NCI-H2196 treated with DMSO at 0.1 percent for 48 hours (cell line): ENCODE measurements at regions not wholly inside any gene's neighbourhood (a gene's known extent, or its start where the extent isn't known, plus 50 kb on each side); places are given as distances from the start of the nearest gene placed in this dataset.

ENCODE experiments used
- DNase-seq: peaks from one replicate; lab custom pipeline; 2025; ENCODE audit not compliant: unreplicated experiment; lab: John Stamatoyannopoulos, UW

DNA sequence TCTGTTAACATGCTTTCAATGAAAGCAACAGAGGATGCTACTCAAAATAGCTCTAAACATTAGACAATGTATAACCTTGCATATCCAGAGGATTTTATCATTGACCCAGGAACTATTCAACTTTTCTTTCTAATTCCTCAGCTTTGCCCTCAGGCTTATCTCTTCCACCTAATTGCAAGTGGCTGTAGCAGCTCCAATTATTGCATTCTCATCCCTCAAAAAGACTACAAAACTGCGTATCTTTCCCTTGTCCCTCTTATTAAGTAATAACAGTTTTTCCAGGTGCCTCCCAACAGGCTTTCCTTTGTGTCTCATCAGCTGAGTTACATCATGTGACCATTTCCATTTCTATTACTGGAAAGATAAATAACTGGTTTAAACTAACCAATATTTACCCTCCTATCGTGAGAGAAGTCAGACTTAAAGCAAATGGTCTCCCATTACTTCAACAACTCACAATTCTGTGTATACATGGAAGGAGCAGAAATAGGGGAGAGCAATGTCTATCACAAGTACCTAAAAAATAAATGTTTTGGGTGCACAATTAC lies 78.0 kb upstream of the MBNL1 start:
- DNase-seq, result no peak

GRCh38 chr3:152192050-152192449 lies 76.7 kb upstream of the MBNL1 start:
- DNase-seq, result no peak

DNA sequence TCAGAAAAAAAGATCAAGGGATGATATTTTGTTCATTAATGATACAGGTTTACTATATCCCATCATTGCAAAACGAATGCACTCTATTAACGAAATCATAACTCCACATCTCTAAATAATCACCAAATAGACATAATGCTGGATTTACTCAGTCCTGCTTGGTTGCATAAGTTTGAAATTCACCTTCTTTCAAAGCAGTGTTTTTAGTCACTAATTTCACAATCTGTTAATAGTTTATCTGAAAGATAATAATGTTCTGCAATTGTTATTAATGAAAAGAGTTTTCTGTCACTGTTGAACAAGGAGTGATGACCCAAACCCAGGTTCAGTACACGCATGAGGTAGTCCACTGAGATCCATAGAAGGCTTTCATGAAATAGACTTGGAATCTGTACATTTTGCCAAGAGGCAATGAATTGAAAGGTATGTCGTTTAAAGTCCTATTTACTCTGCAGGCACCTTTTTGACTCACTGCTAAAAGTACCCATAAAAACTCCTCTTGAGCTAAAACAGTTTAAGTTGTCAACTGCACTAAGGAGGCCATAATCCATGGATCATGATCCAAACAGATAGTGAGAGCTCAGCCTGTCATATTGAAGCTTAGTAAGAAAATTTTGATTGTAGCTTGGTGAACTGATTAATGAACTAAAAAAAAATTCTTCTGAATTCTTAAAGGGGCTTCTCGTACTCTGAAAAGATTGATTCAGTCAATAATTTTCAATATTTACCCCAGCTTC lies 75.6 kb upstream of the MBNL1 start:
- no peak for DNase-seq

- no peak for DNase-seq
Measured at GRCh38 chr3:152193673-152194267, 75.0 kb upstream of the MBNL1 start.

DNA sequence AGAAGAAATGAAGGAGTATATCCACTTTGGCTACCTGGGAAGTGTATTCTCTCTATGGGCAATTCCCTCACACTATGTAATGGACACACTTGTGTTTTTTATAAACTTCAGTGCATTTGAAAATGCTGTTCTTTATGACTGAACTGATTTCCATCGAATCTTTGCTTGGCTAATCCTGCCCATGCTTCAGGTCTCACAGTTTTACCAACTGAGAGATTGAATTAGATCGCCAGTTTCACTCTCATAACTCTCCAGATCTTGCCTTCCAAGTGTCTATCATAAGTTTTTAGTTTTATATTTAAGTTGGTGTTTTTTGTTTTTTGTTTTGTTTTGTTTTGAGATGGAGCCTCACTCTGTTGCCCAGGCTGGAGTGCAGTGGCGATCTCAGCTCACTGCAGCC lies 73.5 kb upstream of the MBNL1 start:
- DNase-seq, result no peak

- DNase-seq, result no peak
Measured at GRCh38 chr3:152196782-152197181, 71.9 kb upstream of the MBNL1 start.

DNA sequence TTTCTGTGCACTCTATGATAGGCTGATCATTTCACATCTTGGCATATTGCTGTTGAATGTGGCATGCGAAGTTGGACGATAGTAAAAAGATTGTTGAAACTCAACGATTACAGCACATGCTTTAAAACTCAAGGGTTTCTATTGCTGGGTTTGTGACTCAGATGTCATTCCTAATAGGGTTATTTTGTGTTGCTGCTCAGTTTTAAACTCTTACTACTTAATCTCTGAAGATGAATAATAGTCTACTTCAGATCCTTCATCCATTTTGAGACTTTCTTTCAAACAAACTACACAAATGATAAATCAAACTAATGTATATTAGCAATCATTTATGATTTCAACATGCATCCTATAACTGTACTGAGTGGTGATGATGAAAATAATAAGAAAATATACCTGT lies 71.3 kb upstream of the MBNL1 start:
- DNase-seq, result no peak

DNA sequence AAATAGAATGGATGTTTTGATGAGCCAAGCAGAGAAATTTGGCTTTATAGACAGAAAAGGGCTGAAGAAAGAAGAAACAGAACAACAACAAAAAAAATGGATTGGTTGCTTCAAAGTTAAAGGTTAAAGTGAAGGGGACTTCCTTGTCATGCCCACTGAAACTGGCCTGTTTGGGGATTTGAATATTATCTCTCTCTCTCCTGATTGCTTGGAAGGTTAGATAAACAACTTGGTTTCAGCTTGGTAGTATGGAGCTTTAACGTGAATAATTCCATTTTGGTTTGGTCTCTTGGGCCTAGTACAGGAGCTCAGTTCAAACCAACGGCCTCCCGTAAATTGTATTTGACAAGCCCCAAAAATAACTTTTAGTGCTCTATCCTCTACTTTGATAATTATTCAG lies 70.8 kb upstream of the MBNL1 start:
- DNase-seq, result no peak

DNA sequence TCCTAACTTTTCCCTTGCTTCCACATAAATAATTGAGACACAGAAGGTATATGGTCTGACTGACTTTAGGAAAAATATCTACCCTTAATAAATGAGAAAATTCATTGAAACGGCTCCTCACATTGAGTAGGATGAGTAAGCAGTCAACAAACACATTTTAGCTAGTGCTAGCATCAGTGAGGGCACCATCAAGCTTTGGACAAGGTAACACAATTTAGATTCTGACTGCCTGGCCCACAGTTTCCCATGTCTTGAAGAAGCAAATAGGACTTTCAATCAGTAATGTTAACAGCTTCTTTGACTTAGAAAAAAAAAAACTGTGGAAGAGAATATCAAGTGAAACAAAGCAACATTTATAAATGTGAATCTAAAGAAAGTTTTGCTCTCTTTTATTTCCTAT lies 70.1 kb upstream of the MBNL1 start:
- DNase-seq, result no peak

GRCh38 chr3:152199102-152199840 lies 69.5 kb upstream of the MBNL1 start:
- no peak for DNase-seq

DNA sequence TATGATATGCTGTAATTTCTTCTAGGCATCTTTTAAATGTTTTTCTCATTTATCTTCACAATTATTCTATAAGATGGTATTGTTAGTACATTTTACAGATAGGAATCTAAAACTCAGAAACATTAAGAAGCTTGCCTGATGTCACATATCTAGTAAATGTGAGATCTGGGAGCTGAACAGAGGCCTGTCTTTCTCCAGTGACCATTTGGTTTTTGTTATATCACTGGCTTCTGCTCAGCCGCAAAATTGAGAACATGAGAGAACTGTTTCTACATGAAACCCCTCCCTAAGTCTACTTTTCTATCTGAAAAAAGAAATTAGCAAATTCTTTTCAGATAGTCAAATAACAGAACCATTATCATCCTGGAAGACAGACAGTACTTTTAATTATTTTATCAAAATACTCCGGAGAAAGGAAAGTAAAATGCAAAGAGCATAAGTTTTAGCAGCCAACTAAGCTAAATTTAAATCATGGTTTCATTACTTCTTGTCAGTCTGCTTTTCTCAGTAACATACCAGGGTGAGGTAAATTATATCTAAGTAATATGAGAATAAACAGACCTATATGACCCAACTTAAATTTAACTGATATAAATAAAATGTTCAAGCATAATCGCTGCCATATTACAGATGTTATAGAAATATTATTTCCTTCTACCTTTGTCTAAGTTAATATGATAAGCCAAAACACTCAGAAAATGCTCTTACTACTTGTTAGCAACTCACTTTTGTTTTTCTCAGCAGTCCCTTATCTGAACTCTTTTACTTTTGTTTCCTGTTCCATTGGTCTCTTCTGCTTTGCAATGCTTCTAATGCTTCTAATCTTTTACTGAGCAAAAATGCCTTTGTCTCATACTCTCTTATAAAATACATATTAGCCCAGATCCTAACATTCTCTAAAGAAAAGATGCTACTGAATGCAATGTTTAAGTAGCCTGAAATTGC lies 68.0 kb upstream of the MBNL1 start:
- DNase-seq, result no peak

GRCh38 chr3:152202976-152203626 lies 65.6 kb upstream of the MBNL1 start:
- DNase-seq, result no peak

- no peak for DNase-seq
Measured at GRCh38 chr3:152203652-152204051, 65.1 kb upstream of the MBNL1 start.

GRCh38 chr3:152204218-152204617 lies 64.5 kb upstream of the MBNL1 start:
- no peak for DNase-seq

DNA sequence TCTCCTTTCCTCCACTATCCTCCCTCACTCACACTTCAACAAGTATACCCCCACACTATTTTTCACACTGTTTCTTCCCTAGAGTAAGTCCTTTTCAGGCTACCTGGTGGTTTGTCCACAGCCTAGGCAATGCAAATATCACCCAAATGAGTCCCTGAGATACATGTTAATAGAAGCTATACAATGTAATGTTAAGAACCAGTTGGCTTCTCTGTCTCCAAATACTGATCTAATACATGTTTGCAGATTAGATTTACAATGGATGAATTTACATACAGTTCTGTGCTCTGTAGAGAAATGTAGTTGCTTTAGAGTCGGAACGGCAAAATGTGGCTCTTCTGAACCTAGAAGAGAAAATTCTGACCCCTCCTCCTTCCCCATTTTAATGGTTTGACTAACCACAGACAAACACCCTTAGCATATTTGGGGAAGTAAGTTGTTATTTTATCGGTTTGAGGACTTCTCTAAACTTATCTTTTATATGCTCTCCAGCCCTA lies 63.6 kb upstream of the MBNL1 start:
- DNase-seq, result no peak

GRCh38 chr3:152206243-152206760 lies 62.4 kb upstream of the MBNL1 start:
- DNase-seq, result no peak

- DNase-seq, result no peak
Measured at GRCh38 chr3:152208439-152208838, 60.3 kb upstream of the MBNL1 start.

DNA sequence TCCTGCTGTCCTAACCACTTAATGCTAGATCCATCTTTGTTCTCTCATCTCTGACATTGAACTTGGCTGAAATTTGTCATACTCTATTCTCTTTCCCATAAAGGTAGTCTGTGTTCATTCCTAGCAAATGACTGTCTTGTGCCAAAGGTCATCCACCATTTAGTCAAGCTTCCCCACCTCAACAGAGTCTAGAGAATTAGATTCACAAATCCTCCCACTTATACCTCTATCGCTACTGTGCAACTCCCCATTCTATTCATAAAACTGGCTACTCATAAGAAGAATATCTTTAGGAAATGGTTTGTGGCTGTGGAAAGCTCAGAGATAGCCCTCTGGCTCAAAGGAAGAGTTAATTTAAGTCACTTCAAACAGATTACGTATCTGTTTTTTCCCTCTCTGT lies 59.7 kb upstream of the MBNL1 start:
- no peak for DNase-seq

DNA sequence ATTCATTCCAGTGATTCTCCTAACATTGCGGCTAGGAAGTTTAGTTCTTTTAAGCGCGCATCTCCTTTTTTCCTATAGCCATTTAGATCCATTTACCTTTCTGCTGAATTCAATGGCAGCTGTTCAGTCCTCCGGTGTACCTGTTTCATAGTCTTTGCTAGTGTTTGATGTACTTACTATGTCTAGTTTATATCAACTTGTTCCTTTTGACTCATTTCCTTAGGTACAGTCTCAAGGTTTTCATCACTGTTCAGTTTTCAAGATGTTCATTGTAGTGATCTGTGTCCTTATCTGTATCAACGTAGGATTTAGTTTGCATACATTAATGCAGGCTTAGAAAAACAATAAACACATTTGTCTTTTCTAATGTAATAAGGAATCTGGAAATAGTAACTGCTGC lies 59.0 kb upstream of the MBNL1 start:
- DNase-seq, result no peak

GRCh38 chr3:152210697-152211096 lies 58.0 kb upstream of the MBNL1 start:
- DNase-seq, result no peak
